GM21390 (cell line): ENCODE measurements at regions not wholly inside any gene's neighbourhood (a gene's known extent, or its start where the extent isn't known, plus 50 kb on each side); places are given as distances from the start of the nearest gene placed in this dataset.

Experiments
- ATAC-seq: cut with Tn5 transposase; IDR thresholded peaks from one replicate; pipeline ENCODE4 v1.9.1; 2021; ENCODE audit not compliant: unreplicated experiment

- ATAC-seq, result no peak
These were observed 156.9 kb downstream of the CAND1 start for GRCh38 chr12:67426067-67426466.

- no peak for ATAC-seq
These were observed 158.2 kb downstream of the CAND1 start for GRCh38 chr12:67427336-67427735.

- ATAC-seq, result no peak
These were observed 159.3 kb downstream of the CAND1 start for GRCh38 chr12:67428431-67428830.

GRCh38 chr12:67430708-67431335 lies 161.7 kb downstream of the CAND1 start:
- no peak for ATAC-seq

- ATAC-seq, result no peak
These were observed 162.4 kb downstream of the CAND1 start for GRCh38 chr12:67431411-67432020.

GRCh38 chr12:67433385-67434175 lies 164.4 kb downstream of the CAND1 start:
- ATAC-seq, result peak; percentile 96

GRCh38 chr12:67434671-67435370 lies 165.7 kb downstream of the CAND1 start:
- ATAC-seq, result no peak

- no peak for ATAC-seq
These were observed 167.1 kb downstream of the CAND1 start for GRCh38 chr12:67436230-67436629.

GRCh38 chr12:67437011-67437410 lies 167.9 kb downstream of the CAND1 start:
- no peak for ATAC-seq

GRCh38 chr12:67439611-67440010 lies 170.5 kb downstream of the CAND1 start:
- ATAC-seq, result no peak

- ATAC-seq, result peak; percentile 81
These were observed 172.7 kb downstream of the CAND1 start for GRCh38 chr12:67441736-67442346.

GRCh38 chr12:67442347-67442841 lies 173.2 kb downstream of the CAND1 start:
- ATAC-seq, result no peak

- no peak for ATAC-seq
These were observed 173.7 kb downstream of the CAND1 start for GRCh38 chr12:67442896-67443295.

- ATAC-seq, result no peak
These were observed 175.4 kb downstream of the CAND1 start for GRCh38 chr12:67444542-67444941.

GRCh38 chr12:67446716-67447115 lies 177.6 kb downstream of the CAND1 start:
- no peak for ATAC-seq

GRCh38 chr12:67447180-67447579 lies 178.0 kb downstream of the CAND1 start:
- ATAC-seq, result no peak

- peak; percentile 75 for ATAC-seq
These were observed 180.5 kb downstream of the CAND1 start for GRCh38 chr12:67449591-67450052.

GRCh38 chr12:67450441-67450840 lies 181.3 kb downstream of the CAND1 start:
- no peak for ATAC-seq

GRCh38 chr12:67451206-67451605 lies 182.0 kb downstream of the CAND1 start:
- ATAC-seq, result no peak

GRCh38 chr12:67452119-67452805 lies 183.1 kb downstream of the CAND1 start:
- peak; percentile 56 for ATAC-seq
